ENCODE measurements at regions not wholly inside any gene's neighbourhood (a gene's known extent, or its start where the extent isn't known, plus 50 kb on each side); places are given as distances from the start of the nearest gene placed in this dataset.

- DNase-seq (ENCODE audit: low spot score), result no peak
Observed at GRCh38 chr18:34159691-34160185, 65.0 kb downstream of the NOL4 start.

DNA sequence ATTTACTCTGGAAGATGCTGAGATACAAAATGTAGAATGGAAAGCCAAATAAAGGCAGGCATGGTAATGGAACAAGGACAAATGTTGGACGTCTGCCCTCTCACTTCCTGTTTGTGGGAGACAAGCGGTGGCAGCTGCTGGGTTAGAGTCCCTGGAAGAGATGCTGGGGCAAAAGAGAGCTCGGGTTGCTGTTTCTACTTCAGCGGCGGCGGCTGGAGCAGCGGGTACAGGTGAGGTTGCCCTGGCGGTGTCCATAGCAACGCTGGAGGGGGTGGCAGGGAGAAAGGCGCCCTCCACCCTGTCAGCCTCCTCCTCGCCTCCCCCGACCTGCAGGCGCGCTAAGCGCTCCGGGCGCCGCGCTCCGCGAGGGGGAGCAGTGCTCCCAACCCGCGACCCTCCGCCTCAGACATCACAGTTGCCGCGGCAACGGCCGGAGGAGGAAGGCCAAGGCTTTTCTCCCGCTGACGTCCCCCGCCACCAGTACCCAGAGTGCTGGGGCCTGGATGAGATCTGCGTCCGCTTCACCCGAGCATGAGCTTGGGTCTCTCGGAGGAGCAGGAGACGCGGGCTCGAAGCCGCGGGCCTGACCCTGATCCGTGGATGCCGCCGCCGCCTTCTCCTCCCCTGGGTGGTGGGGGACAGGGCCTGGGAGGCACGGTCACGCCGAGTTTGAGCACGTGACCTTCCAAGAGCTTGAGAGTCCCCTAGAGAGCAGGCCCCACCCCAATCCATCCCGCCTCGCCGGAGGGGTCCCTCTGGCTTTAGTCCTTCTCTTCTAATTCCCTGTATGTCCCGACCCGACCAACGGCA lies 65.6 kb downstream of the NOL4 start:
- DNase-seq (ENCODE audit: low spot score), result no peak

DNA sequence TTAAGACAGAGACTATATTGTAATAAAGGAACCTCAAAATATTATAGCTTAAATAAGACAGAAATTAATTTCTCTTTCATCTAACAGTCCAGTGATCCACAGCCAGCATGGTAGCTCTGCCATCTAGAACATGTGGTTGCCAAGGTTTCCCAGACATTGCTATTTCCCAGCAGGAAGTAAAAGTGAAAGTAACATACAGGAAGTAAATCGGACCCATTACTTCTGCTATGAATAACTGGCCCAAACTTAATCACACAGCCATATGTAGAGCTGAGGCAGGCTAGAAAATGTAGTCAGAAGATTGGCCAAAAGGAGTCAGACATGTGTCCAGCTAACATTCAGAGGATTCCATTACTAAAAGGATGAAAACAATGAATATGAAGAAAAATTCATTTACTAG lies 71.0 kb downstream of the NOL4 start:
- DNase-seq (ENCODE audit: low spot score), result peak; percentile 68

- no peak for DNase-seq (ENCODE audit: low spot score)
Observed at GRCh38 chr18:34131006-34131405, 93.7 kb downstream of the NOL4 start.

DNA sequence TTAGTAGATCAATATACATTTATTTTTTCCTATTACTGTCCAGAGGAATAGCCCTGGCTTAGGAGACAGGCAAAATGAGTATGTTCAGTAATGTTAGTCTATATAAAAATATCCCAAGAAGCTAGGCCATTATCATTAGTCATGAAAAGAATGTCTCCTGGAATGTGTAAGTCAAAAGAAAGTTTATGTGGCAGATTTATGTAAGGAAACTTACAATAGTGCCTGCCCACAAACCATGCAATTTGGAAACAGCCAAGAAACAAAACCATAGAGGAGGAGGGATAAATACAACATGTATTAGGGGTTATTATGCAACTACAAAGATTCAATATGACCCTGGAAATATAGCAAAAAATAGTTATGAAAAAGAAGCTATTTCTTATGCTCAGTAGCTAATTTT lies 96.3 kb downstream of the NOL4 start:
- peak; percentile 53 for DNase-seq (ENCODE audit: low spot score)

DNA sequence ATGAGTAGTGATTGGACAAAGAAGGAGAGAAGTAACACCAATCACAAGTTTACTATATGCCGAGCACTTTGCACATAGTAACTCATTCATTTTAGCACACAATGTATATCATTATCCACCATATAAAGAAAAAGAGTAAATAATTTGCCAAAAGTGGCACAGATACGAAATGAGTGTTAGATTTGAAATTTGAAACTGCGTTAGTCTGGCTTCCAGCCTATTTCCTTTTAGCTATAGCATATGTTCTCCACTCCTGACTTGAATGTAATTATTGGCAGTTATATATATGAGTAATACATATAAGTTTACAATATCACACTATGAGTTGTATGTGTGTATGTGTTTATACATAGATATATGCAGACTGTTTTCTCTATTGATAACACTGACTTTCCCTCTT lies 98.6 kb downstream of the NOL4 start:
- DNase-seq (ENCODE audit: low spot score), result no peak

- peak; percentile 72 for DNase-seq (ENCODE audit: low spot score)
Observed at GRCh38 chr18:34122724-34123334, 101.9 kb downstream of the NOL4 start.

- peak; percentile 16 for DNase-seq (ENCODE audit: low spot score)
Observed at GRCh38 chr18:34121200-34121721, 103.5 kb downstream of the NOL4 start.

DNA sequence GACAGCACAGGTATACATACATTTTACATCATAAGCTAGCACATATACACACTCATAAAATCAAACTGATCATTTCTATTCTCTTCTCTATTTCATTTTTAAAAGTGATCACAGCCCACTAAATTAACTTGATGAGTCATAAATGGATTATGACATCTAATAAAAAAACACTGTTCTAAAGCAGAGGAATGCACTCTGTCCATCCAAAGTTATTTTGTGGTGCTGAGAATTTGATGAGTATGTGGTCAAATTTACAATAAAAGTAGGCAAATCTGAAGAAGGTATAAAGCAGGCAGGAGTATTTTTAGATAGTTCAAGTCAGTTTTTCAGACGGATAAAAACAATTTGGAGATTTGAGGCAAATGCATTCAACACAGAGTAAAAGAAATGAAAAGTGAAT lies 104.4 kb downstream of the NOL4 start:
- DNase-seq (ENCODE audit: low spot score), result no peak

DNA sequence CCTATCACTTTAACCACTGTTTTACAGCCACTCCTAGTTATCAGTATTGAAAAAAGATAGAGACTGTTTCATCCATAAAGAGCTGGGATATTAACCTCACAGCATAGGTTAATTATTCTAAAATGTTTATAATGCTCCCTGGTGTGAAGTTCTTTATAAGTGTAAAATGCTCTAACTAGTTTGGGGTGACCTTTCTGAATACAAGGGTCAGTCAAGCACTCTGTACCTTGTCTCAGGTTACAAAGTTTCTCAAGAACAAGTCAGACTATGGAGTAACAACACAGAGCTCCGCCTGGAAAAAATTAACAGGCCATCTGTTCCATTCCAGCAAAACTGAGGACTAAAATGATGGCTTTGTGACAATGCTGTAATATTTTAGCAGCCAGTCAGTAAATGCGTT lies 107.4 kb downstream of the NOL4 start:
- no peak for DNase-seq (ENCODE audit: low spot score)

GRCh38 chr18:34115409-34116081 lies 109.2 kb downstream of the NOL4 start:
- no peak for DNase-seq (ENCODE audit: low spot score)

DNA sequence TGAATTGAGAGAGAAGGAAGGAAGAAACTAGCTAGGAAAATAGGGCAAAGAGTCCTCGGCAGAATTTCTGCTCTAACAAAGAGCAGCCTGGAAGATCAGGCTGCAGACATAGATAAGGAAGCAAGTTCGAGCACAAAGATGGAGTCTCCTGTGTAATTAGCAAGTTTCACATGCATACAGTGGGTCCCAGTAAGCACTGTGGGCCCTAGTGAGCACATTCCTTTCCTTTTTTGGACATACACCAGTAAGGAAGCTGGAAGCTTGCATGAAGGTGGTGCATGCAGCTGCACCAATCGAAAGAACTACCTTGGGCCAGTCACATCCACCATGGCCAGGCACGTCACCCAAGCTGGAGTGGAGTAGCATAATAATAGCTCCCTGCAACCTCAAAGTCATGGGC lies 109.7 kb downstream of the NOL4 start:
- DNase-seq (ENCODE audit: low spot score), result peak; percentile 12

- no peak for DNase-seq (ENCODE audit: low spot score)
Observed at GRCh38 chr18:34108206-34108605, 116.5 kb downstream of the NOL4 start.

- no peak for DNase-seq (ENCODE audit: low spot score)
Observed at GRCh38 chr18:34098109-34098508, 126.6 kb downstream of the NOL4 start.

DNA sequence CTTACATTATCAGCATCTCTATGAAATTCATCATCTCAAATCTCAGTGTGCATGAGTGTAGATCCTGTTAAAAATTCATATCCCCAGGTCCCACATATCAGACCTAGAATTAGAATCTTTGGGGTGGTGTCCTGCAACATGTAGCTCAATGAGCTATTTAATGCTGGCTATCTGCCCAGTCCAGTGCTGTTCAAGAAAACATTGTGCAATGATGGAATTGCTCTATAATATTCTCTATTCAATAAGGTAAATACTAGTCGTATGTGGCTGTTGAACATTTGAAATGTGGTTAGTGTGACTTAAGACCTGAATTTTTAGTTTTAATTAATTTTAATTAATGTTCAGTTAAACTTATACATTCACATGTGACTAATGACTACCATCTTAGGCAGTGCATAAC lies 127.4 kb downstream of the NOL4 start:
- DNase-seq (ENCODE audit: low spot score), result no peak

DNA sequence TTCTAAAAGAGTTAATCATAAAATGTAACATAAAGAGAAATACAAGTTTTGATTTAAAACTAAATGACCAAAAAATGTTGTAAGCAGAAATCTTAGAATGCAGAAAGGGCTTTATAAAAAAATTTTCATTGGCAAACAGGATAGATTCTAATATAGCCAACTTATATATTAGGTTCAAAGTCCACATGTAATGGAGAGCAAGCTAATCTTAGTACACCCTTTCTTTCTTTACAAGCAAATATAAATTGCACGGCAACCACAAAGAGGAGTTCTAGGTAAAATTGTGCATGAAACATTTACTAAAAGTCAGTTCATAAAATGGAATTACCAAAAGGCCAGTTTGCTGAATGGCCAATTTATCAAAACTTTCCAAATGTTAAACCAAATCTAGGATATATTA lies 130.6 kb downstream of the NOL4 start:
- DNase-seq (ENCODE audit: low spot score), result no peak

- DNase-seq (ENCODE audit: low spot score), result no peak
Observed at GRCh38 chr18:34092796-34093195, 131.9 kb downstream of the NOL4 start.

DNA sequence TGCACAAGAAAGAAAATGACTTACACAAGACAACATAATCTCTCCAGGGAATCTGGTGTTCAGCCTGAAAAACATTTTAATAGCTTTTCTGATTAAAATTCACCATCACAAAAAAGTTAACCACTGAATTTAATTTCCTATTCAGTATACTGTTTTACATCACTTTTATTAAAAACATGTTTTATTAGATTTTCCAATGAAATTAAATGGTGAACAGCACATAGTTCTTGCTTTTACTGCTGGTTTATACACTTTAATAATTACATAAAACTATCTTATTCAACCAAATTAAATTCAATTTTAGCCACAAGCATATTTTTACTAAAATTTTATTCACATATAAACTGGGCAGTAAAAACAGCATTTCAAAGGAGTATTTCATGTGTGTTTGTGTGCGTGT lies 138.3 kb downstream of the NOL4 start:
- no peak for DNase-seq (ENCODE audit: low spot score)

DNA sequence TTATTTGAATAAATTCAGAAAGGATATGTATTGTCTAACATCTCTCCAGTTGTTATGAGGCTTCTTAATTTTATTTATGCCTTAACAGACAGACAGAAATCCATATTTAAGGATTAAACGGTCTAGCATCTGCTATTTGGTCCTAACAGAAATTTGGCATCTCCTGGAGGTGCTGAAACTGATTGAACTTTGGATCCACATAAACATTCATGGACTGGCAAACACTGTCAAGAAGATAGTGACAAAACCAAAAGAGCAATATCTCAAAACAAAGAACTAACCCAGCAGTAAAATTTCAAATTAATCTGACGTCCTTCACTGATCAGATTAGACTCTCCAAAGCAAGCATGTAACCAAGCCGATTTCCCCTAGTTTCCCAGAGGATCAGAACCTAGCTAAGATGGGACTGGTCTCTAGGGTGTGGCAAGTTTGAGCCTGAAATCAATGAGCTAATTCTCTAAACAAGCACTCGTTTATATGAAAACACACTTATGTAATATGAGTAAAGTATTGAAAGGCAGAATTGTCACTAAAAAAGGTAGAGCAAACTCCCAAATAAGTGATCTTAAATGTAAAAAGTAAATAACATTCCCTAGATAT lies 139.5 kb downstream of the NOL4 start:
- no peak for DNase-seq (ENCODE audit: low spot score)

DNA sequence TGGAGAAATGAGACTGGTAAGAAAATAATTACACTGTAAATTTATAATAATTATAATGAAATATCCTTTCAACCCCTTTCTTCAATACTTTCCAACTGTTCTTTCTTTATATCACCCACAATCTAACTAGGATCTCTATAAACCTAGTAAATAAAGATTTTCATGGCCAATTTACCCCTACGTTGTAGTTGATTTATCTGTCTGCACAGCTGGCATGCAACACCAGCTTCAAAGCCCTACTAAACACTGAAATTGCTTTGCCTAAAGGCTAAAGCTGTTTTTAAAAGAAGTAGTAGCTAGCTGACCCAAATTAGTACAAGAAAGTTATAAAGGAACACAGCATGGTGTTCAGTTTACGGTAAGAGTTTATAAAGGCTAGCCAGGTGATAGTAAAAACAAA lies 140.1 kb downstream of the NOL4 start:
- DNase-seq (ENCODE audit: low spot score), result no peak

- DNase-seq (ENCODE audit: low spot score), result no peak
Observed at GRCh38 chr18:34083910-34084535, 140.7 kb downstream of the NOL4 start.

- DNase-seq (ENCODE audit: low spot score), result no peak
Observed at GRCh38 chr18:34077599-34077998, 147.1 kb downstream of the NOL4 start.

All from A172 (cell line).